ENCODE measurements at regions not wholly inside any gene's neighbourhood (a gene's known extent, or its start where the extent isn't known, plus 50 kb on each side); places are given as distances from the start of the nearest gene placed in this dataset.

DNA sequence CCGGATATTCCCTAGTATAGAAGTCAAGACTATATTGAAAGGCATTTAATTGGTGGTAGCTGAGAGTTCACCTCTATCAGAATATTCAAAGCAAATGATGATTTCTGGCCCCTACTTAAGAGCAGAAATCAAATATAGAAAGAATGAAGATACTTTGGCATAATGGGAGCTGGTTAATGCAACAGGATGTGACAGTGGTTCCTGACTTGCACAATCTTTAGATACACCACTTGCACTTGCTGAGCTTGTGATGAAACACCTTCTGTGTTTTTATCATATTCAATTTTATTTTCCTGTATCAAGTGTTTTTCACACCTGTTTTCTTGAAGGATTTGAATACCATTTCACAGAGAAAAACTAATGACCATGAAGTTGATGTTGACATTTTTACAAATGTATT lies 124.1 kb upstream of the CDH19 start:
- no peak overlapping the region for H2AK5ac ChIP-seq (ENCODE audit: low read depth, low read length)
- ChIA-PET CTCF (ENCODE audit: partially characterized antibody) (interaction anchor here (0.6 to 1.2 kb wide), 4 partner anchors 16 to 978 kb away, joined by 3 read pairs; no protein-coding TSS in a partner anchor), POLR2A (ENCODE audit: partially characterized antibody) (no interaction called here)
- DNase-seq (ENCODE audit: low read depth in 1 of 2, low spot score in 2 of 2) (no peak), FAIRE-seq (no peak)
- H3K4me3 ChIP-seq (ENCODE audit: extremely low read depth in 1 of 4, insufficient read depth in 2 of 4, low read depth in 3 of 4, low read length in 4 of 4), result no peak overlapping the region
- no peak overlapping the region for H3K27ac ChIP-seq (ENCODE audit: low read depth, low read length)
- H2BK5ac ChIP-seq (ENCODE audit: low read depth, low read length), result no peak overlapping the region
- no peaks in the 10 kb centered on the region for H3K23me2 ChIP-seq (ENCODE audit: low read depth, low read length)
- H3K9me3 ChIP-seq (ENCODE audit: insufficient read depth in 2 of 2, low read depth in 1 of 2, low read length in 1 of 2), result no peaks in the 10 kb centered on the region
- no peaks in the 10 kb centered on the region for H4K20me1 ChIP-seq (replicated peaks in 1 of 2; ENCODE audit: control insufficient read depth in 1 of 2, insufficient read depth in 2 of 2, low read length in 2 of 2)
- no peak overlapping the region for H4K91ac ChIP-seq (replicated peaks; ENCODE audit: insufficient read length, low read length)
- WGBS, 2 experiments (ENCODE audit: extremely low coverage in 1 of 2, insufficient coverage in 1 of 2, insufficient read length in 1 of 2, insufficient replicate concordance in 2 of 2, low coverage in 1 of 2, low lambda C conversion rate in 2 of 2, missing lambda C conversion rate in 1 of 2), result 90% methylated on average over 1 of the region's 1 CpG; no CpG with 5 or more reads in 1 of the 2 experiments
- TF ChIP-seq, protein P1, sequence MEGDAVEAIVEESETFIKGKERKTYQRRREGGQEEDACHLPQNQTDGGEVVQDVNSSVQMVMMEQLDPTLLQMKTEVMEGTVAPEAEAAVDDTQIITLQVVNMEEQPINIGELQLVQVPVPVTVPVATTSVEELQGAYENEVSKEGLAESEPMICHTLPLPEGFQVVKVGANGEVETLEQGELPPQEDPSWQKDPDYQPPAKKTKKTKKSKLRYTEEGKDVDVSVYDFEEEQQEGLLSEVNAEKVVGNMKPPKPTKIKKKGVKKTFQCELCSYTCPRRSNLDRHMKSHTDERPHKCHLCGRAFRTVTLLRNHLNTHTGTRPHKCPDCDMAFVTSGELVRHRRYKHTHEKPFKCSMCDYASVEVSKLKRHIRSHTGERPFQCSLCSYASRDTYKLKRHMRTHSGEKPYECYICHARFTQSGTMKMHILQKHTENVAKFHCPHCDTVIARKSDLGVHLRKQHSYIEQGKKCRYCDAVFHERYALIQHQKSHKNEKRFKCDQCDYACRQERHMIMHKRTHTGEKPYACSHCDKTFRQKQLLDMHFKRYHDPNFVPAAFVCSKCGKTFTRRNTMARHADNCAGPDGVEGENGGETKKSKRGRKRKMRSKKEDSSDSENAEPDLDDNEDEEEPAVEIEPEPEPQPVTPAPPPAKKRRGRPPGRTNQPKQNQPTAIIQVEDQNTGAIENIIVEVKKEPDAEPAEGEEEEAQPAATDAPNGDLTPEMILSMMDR (IDR thresholded peaks at IDR 0.05; ENCODE audit: control extremely low read depth in 1 of 3, insufficient read depth in 1 of 3, low read depth in 1 of 3, low read length in 3 of 3), result no peak
- TF ChIP-seq, protein P2, sequence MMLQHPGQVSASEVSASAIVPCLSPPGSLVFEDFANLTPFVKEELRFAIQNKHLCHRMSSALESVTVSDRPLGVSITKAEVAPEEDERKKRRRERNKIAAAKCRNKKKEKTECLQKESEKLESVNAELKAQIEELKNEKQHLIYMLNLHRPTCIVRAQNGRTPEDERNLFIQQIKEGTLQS (IDR thresholded peaks at IDR 0.05; ENCODE audit: insufficient read depth, low read depth, low read length), result no peak
- no peak overlapping the region for H2BK120ac ChIP-seq (replicated peaks; ENCODE audit: low read depth, low read length)
- H3K36me3 ChIP-seq (ENCODE audit: control insufficient read depth in 2 of 4, insufficient read depth in 4 of 4, low read length in 3 of 4), result no peaks in the 10 kb centered on the region
- no peak overlapping the region for H4K8ac ChIP-seq (ENCODE audit: extremely low read depth, insufficient read depth, low read length)
- H3K27me3 ChIP-seq (replicated peaks in 1 of 4; ENCODE audit: control insufficient read depth in 3 of 4, extremely low read depth in 1 of 4, insufficient read depth in 3 of 4, low read length in 3 of 4), result no peaks in the 10 kb centered on the region
- no peak overlapping the region for H3K4ac ChIP-seq (replicated peaks; ENCODE audit: insufficient read length, low read depth, low read length)
- H3K14ac ChIP-seq (ENCODE audit: insufficient read length), result no peak overlapping the region
- no peak overlapping the region for H3K4me2 ChIP-seq (ENCODE audit: insufficient read depth in 1 of 2, low read depth in 2 of 2, low read length in 2 of 2)
- no peaks in the 10 kb centered on the region for H3K79me1 ChIP-seq (ENCODE audit: low read depth, low read length)
- H3K18ac ChIP-seq (ENCODE audit: extremely low read depth, low read length), result no peak overlapping the region
- H2BK12ac ChIP-seq (ENCODE audit: low read depth, low read length), result no peak overlapping the region
- H2BK20ac ChIP-seq (ENCODE audit: low read length), result no peak overlapping the region
- H4K5ac ChIP-seq (ENCODE audit: insufficient read length, low read depth, low read length), result no peak overlapping the region
- no peaks in the 10 kb centered on the region for H3K79me2 ChIP-seq (ENCODE audit: control insufficient read depth in 1 of 2, insufficient read depth in 2 of 2, low read length in 2 of 2)
- no peak overlapping the region for H3K23ac ChIP-seq (ENCODE audit: insufficient read length)
- no peak overlapping the region for H3K9ac ChIP-seq (replicated peaks in 1 of 4; ENCODE audit: extremely low read depth in 1 of 4, low read depth in 3 of 4, low read length in 3 of 4)
- H2AFZ ChIP-seq (ENCODE audit: low read length), result no peak overlapping the region
- H3K56ac ChIP-seq (replicated peaks; ENCODE audit: insufficient read length, low read depth, low read length), result no peak overlapping the region
- no peaks in the 10 kb centered on the region for H3K4me1 ChIP-seq (replicated peaks in 1 of 4; ENCODE audit: control insufficient read depth in 3 of 4, insufficient read depth in 4 of 4, low read length in 3 of 4)
- H2BK15ac ChIP-seq (ENCODE audit: low read length), result no peak overlapping the region

Measured in H1 (cell line).